CD4-positive, alpha-beta T cell treated with Interleukin-12 subunit alpha and Interleukin-12 subunit beta, for 1 hour (primary cell): ENCODE measurements at regions not wholly inside any gene's neighbourhood (a gene's known extent, or its start where the extent isn't known, plus 50 kb on each side); places are given as distances from the start of the nearest gene placed in this dataset.
"Not testable (repeated sequence)": the region's sequence is repeated elsewhere in the genome, so short reads cannot be mapped to it uniquely, and the experiment has no call there.

Experiments used
- DNase-seq: peaks from one replicate; pipeline ENCODE4 v3.0.0-alpha.2; 2020

DNA sequence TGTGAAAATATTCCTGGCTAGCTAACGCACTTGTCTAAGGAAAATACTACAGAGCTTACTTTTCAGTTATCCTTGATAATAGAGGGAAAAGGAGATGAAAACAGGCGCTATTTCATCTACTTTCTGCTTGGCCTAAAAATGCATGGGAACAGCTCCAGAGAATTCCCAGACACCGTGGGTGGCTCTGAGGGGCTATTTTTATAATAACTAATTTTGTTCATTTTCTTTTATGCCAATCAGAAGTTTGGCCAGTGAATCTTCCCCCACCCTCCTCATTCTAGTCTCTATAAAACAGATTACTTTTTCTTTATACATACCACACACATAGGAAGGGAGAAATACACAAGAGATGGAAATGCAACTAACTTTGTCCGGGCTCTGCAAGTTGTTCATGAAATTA lies 322.9 kb downstream of the SETD4 start:
- no peak for DNase-seq

GRCh38 chr21:35732788-35733187 lies 327.5 kb downstream of the SETD4 start:
- DNase-seq = no peak

GRCh38 chr21:35730325-35730724 lies 330.0 kb downstream of the SETD4 start:
- DNase-seq = no peak

DNA sequence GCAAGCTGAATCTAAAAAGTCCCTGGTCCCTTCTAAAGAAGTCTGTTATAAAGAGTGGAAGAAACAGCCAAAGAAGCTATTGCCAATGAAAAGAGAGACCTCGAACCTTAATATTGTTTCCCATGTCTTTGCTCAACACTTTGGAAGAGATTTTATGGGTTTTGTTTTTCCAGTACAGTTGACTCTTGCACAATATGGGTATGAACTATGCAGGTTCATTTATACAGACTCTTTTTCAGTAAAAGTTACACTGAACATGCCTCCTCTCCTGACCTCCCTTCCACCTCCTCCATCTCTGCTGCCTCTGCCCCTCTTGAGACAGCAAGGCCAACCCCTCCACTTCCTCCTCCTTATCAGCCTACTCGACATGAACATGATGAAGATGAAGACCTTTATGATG lies 332.5 kb downstream of the SETD4 start:
- DNase-seq = no peak

DNA sequence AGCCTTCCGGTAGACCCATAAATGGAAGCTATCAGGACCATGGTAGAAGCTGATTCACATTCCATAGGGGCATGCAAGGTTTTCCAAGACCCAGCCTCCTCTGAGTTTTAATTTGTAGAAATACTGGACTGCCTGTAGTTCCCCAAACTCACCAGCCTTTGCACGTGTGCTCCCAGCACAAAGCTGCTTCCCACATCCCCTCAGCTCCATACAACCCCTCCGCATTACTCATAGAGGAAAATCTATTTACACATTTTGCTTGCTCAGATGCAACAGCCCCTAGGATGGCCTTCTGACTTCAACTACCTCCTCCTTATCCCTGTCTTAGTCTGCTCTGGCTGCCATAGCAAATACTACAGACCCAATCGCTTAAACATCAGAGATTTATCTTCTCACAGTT lies 336.2 kb downstream of the SETD4 start:
- DNase-seq = no peak

DNA sequence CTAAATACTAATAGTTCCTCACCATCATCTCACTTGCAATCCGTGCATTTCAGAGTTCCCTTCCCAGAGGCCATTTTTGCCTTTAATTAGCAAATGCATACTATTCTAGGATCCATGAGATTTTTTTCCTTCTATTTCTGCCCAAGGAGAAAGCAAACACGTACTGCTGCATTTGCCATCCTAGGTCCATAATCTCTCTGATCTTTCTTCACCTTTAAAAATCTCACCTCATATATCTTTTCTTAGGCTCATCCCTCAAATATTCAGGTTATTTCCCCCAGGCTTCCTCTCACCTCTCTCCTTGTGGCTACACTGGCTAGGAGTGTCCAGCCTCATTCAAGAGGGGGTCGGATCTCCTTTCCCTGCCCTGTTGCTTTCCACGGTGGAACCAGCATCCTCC lies 338.6 kb downstream of the SETD4 start:
- no peak for DNase-seq

DNA sequence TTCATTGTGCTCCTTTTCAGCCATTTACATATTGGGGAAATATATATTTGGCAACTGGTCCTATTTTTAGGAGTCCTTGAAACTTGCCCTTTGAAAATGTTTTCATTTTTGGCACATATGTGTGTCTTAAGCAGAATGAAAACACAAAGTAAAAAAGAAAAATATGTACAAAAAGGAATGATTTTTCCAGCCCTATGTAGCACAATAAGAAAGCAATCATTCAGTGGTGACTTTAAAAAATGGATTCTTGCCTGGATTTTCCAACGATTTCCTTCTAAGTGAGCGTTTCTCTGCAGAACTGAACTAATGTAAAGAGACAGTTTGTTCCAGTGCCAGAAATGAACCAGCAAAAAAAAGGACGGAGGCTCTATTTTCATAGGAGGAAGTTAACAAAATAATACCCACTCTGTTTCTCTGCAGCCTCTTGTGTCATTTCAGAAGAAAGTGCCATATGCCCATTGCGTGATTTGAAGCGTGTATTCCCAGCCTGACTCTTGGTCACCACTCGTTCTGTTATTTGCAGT lies 340.1 kb downstream of the SETD4 start:
- DNase-seq = no peak

- no peak for DNase-seq
Observed at GRCh38 chr21:35719080-35719479, 341.2 kb downstream of the SETD4 start.

- DNase-seq = no peak
Observed at GRCh38 chr21:35716876-35717565, 343.3 kb downstream of the SETD4 start.

- DNase-seq = no peak
Observed at GRCh38 chr21:35713914-35714313, 346.4 kb downstream of the SETD4 start.

DNA sequence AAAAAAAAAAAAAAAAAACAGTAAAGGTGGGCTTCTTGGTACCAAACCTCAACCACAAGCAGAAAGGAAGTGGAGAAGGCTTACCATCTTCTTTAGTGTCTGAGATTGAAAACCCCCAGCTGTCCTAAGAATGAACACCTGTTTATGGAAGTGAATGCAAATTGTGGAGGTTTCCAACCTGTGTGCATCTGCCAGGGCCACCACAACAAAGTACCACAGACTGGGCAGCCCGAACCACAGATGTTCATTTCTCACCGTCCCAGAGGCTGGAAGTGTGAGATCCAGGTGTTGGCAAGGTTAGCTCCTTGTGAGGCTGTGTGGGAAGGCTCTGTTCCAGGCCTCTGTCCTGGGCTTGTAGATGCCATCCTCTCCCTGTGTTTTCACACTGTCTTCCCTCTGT lies 348.7 kb downstream of the SETD4 start:
- no peak for DNase-seq

- no peak for DNase-seq
Observed at GRCh38 chr21:35711213-35711612, 349.1 kb downstream of the SETD4 start.

- DNase-seq = not testable (repeated sequence)
Observed at GRCh38 chr21:35709990-35710389, 350.3 kb downstream of the SETD4 start.

DNA sequence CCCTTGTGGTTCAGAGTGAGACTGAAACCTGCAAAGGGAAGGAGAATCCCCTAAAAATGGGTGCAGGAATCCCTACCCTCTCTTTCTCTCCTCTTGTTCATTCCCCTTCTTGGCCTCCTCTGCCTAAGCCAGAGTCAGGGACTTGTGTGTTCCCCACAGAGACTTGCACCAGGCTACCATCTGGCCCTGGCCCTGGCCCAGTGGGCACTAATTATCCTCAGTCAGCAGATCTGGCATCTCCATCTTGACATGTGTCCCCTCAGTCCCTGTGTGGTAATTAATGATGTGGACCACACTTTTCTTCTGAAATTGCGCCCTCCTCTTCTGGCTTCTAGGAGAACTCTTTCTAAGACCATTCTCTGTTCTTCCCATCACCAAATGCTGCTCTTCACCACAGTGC lies 354.4 kb downstream of the SETD4 start:
- DNase-seq = no peak

DNA sequence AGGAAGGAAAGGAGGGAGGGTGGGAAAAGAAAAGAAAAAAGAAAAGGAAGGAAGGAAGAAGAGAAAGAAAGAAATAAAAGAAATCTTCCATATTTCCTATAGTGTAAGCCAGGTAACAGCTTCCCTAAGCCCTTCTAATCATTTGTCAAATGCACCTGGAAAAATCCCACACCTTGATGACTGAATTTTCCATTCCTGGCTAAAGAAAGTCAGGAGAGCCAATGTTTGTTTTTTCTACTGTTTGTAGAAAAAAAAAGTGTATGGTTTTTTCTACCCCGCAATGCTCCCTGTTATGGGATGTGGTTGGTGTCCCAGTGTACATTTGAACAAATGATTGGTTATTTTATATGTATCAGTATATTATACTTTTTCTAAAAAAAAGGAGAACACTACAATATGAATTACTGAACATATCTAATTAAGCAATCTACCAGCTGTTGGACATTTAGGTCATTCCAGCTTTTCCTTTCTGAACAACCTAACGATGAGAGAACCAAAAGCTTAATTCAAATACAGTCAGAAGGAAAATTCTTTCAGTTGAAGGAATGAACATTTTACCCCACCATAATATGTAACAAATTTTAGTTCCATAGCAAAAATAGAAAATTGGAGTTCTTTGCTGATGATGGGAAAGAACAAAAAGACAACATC lies 355.0 kb downstream of the SETD4 start:
- no peak for DNase-seq

DNA sequence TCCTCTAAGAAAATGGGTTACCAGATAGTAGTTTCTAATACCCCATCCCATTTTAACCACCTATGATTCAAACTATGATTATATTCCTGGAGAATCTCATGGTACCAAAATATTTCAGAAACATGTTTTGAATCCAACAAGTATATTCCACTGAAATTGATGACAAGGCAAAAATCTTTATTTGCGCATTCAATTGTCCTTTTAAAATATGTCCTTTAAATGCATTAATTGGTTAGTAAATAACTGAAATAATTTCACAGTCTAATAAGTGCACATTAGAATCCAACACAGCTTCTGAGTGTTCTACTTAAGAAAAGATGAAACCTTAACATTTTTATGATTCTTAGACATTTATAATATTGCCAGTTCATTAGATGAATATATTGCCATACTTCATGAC lies 356.6 kb downstream of the SETD4 start:
- DNase-seq = no peak

GRCh38 chr21:35699361-35699760 lies 361.0 kb downstream of the SETD4 start:
- DNase-seq = no peak

GRCh38 chr21:35697321-35697808 lies 363.0 kb downstream of the SETD4 start:
- DNase-seq = no peak

GRCh38 chr21:35696644-35697043 lies 363.7 kb downstream of the SETD4 start:
- no peak for DNase-seq

DNA sequence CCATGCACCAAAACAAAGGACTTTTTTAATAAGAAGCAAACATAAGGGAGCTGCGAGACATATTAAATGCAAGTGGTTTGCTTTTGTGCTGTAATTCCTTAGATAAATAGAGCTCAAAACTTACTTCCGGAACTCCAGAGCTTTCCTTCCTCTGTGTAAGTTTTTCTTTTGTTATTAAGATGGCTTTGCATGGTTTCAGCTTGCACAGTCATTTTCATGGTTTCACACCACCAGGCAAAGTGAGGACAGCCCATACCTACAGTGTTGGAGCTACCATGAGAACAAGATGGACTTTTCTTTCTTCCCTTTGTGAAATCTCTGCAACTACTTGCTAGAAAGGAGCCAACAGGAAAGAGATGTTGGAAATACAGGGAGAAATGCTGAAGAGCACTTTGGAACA lies 368.0 kb downstream of the SETD4 start:
- DNase-seq = no peak

DNA sequence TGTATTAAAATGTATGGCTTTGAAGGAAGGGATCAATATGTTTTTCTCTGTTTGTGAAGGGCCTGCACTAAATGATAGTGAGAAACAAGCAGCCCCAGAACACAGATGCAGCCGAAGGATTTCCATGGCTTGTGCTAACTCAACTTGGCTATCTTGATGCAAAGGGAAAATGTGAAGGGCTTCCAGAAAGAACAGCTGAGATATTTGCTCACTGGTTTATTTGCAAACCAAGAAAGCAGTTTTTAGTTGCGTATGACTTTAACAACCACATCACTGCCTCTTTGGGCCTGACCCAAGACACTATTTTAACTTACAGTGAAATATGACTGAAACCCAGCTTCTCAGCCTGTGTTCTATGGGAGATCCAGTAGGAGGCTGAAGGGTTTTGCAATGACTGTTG lies 369.9 kb downstream of the SETD4 start:
- no peak for DNase-seq

- no peak for DNase-seq
Observed at GRCh38 chr21:35686156-35686555, 374.2 kb downstream of the SETD4 start.

DNA sequence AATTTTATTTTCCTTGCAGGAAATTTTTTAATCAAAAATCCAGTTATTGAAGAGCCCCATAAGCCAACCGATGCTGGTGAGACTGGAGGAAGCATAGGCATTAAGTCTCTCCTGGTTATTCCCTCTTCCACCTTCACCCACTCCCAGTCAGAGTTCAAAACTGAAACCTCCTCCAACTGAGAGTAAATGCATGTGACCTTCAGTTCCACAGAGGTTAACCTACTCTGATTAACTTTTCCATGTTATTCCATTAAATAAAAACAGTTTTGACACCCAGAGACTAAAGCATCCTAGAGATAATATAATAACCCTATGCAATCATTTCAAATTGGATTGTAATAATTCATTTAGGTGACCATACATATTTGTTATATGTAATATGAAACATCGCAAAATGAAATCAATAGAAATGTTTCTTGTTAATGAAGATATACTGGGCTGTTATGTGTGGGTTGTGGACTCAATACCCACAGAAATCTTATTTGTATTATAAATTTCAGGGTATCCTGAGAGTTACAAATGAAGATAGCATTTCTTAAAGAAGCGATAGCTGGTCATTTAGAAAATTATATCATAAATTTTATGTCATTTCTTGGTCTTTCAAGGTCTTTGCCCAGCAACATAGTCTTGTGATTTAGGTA lies 376.5 kb downstream of the SETD4 start:
- no peak for DNase-seq
